Muscle of leg (tissue), 3 donors: ENCODE measurements at regions not wholly inside any gene's neighbourhood (a gene's known extent, or its start where the extent isn't known, plus 50 kb on each side); places are given as distances from the start of the nearest gene placed in this dataset.

ENCODE experiments used
- DNase-seq: peaks from one replicate; pipeline ENCODE4 v3.0.0; 2013
- H3K27ac ChIP-seq: one replicate; pipeline ENCODE4 v1.5.1; 2013; ENCODE audit warnings: mild to moderate bottlenecking, low read length, control low read depth
- H3K27me3 ChIP-seq: one replicate; pipeline ENCODE4 v1.6.1; 2013; ENCODE audit warnings: low read length; ENCODE audit not compliant: control insufficient read depth, insufficient read depth
- H3K36me3 ChIP-seq: one replicate; pipeline ENCODE4 v1.6.1; 2013; ENCODE audit warnings: low read length; ENCODE audit not compliant: control insufficient read depth, insufficient read depth
- H3K4me1 ChIP-seq: one replicate; pipeline ENCODE4 v1.6.1; 2013; ENCODE audit warnings: low read length; ENCODE audit not compliant: control insufficient read depth, insufficient read depth
- H3K4me3 ChIP-seq: one replicate; pipeline ENCODE4 v1.5.1; 2013; ENCODE audit warnings: low read length, control low read depth
- H3K9me3 ChIP-seq: replicated peaks from 2 replicates; pipeline ENCODE4 v1.6.1; 2013; ENCODE audit warnings: low read depth, low read length; ENCODE audit not compliant: control insufficient read depth
- WGBS: methylation state at CpG from one replicate; pipeline ENCODE4 v1.1.5; 2013; ENCODE audit warnings: missing lambda C conversion rate; ENCODE audit not compliant: insufficient coverage; 5-methylcytosine and 5-hydroxymethylcytosine counted together

GRCh38 chr10:107442035-107442505 is 277.6 kb upstream of the SORCS1 start:
- Histone ChIP-seq H3K27ac (no peak overlapping the region), H3K36me3 (no peaks in the 10 kb centered on the region), H3K4me1 (no peaks in the 10 kb centered on the region), H3K4me3 (no peak overlapping the region), H3K9me3 (no peaks in the 10 kb centered on the region), H3K27me3 (no peaks in the 10 kb centered on the region)
- 82% methylated on average over 3 of the region's 5 CpGs for WGBS
- no peak for DNase-seq

- Histone ChIP-seq H3K36me3 (no peaks in the 10 kb centered on the region), H3K4me1 (no peaks in the 10 kb centered on the region), H3K9me3 (no peaks in the 10 kb centered on the region), H3K4me3 (no peak overlapping the region), H3K27me3 (no peaks in the 10 kb centered on the region), H3K27ac (no peak overlapping the region)
- no CpG with 5 or more reads among the region's 5 CpGs for WGBS
- no peak for DNase-seq
These were observed 276.2 kb upstream of the SORCS1 start for GRCh38 chr10:107440741-107441140.

- Histone ChIP-seq H3K27me3 (no peaks in the 10 kb centered on the region), H3K27ac (no peak overlapping the region), H3K4me1 (no peaks in the 10 kb centered on the region), H3K36me3 (no peaks in the 10 kb centered on the region), H3K4me3 (no peak overlapping the region), H3K9me3 (no peaks in the 10 kb centered on the region)
- 17% methylated on average over 1 of the region's 2 CpGs for WGBS
- no peak for DNase-seq
These were observed 273.4 kb upstream of the SORCS1 start for GRCh38 chr10:107437921-107438320.

- DNase-seq, result no peak
- Histone ChIP-seq H3K27ac (no peak overlapping the region), H3K36me3 (no peaks in the 10 kb centered on the region), H3K9me3 (no peaks in the 10 kb centered on the region), H3K27me3 (no peaks in the 10 kb centered on the region), H3K4me3 (no peak overlapping the region), H3K4me1 (no peaks in the 10 kb centered on the region)
- 88% methylated on average over 1 of the region's 1 CpG for WGBS
These were observed 272.1 kb upstream of the SORCS1 start for GRCh38 chr10:107436568-107436967.

- no CpG with 5 or more reads among the region's 5 CpGs for WGBS
- Histone ChIP-seq H3K27ac (no peak overlapping the region), H3K27me3 (no peaks in the 10 kb centered on the region), H3K9me3 (no peaks in the 10 kb centered on the region), H3K4me1 (no peaks in the 10 kb centered on the region), H3K36me3 (no peaks in the 10 kb centered on the region), H3K4me3 (no peak overlapping the region)
- DNase-seq, result no peak
These were observed 270.3 kb upstream of the SORCS1 start for GRCh38 chr10:107434854-107435253.

- no peak overlapping the region for H3K4me3 ChIP-seq
- H3K36me3 ChIP-seq, result no peaks in the 10 kb centered on the region
- H3K27me3 ChIP-seq, result no peaks in the 10 kb centered on the region
- H3K9me3 ChIP-seq, result no peaks in the 10 kb centered on the region
- DNase-seq, result no peak
- H3K4me1 ChIP-seq, result no peaks in the 10 kb centered on the region
- H3K27ac ChIP-seq, result no peak overlapping the region
- WGBS, result no CpG with 5 or more reads among the region's 1 CpG
These were observed 269.7 kb upstream of the SORCS1 start for GRCh38 chr10:107434201-107434600.

- Histone ChIP-seq H3K27me3 (no peaks in the 10 kb centered on the region), H3K27ac (no peak overlapping the region), H3K36me3 (no peaks in the 10 kb centered on the region), H3K4me1 (no peaks in the 10 kb centered on the region), H3K9me3 (no peaks in the 10 kb centered on the region), H3K4me3 (no peak overlapping the region)
- WGBS, result no CpG with 5 or more reads among the region's 3 CpGs
- no peak for DNase-seq
These were observed 269.1 kb upstream of the SORCS1 start for GRCh38 chr10:107433605-107434004.

GRCh38 chr10:107430446-107430845 is 265.9 kb upstream of the SORCS1 start:
- Histone ChIP-seq H3K27ac (no peak overlapping the region), H3K4me3 (no peak overlapping the region), H3K27me3 (no peaks in the 10 kb centered on the region), H3K36me3 (no peaks in the 10 kb centered on the region), H3K4me1 (no peaks in the 10 kb centered on the region), H3K9me3 (no peaks in the 10 kb centered on the region)
- WGBS, result 86% methylated on average over 3 of the region's 6 CpGs
- DNase-seq, result no peak

- Histone ChIP-seq H3K4me3 (no peak overlapping the region), H3K36me3 (no peaks in the 10 kb centered on the region), H3K27ac (no peak overlapping the region), H3K27me3 (no peaks in the 10 kb centered on the region), H3K4me1 (no peaks in the 10 kb centered on the region), H3K9me3 (no peaks in the 10 kb centered on the region)
- no peak for DNase-seq
- 100% methylated on average over 1 of the region's 5 CpGs for WGBS
These were observed 262.5 kb upstream of the SORCS1 start for GRCh38 chr10:107427016-107427415.

GRCh38 chr10:107425931-107426553 is 261.5 kb upstream of the SORCS1 start:
- DNase-seq, result peak; percentile 6
- no peak overlapping the region for H3K4me3 ChIP-seq
- H3K27ac ChIP-seq, result no peak overlapping the region

GRCh38 chr10:107424628-107425027 is 260.1 kb upstream of the SORCS1 start:
- Histone ChIP-seq H3K9me3 (no peaks in the 10 kb centered on the region), H3K27me3 (no peaks in the 10 kb centered on the region), H3K4me3 (no peak overlapping the region), H3K36me3 (no peaks in the 10 kb centered on the region), H3K4me1 (no peaks in the 10 kb centered on the region), H3K27ac (no peak overlapping the region)
- 90% methylated on average over 2 of the region's 5 CpGs for WGBS
- no peak for DNase-seq

More at GRCh38 chr10:107425931-107426553, 261.5 kb upstream of the SORCS1 start:
- no peaks in the 10 kb centered on the region for H3K27me3 ChIP-seq
- WGBS, result 81% methylated on average over 6 of the region's 9 CpGs
- H3K9me3 ChIP-seq, result no peaks in the 10 kb centered on the region
- no peaks in the 10 kb centered on the region for H3K4me1 ChIP-seq
- no peaks in the 10 kb centered on the region for H3K36me3 ChIP-seq
